H9 (cell line): ENCODE measurements at regions not wholly inside any gene's neighbourhood (a gene's known extent, or its start where the extent isn't known, plus 50 kb on each side); places are given as distances from the start of the nearest gene placed in this dataset.

ENCODE experiments used
- DNase-seq: peaks from one replicate; pipeline ENCODE4 v3.0.0-alpha.2; 2017
- H2AFZ ChIP-seq: one replicate; pipeline ENCODE4 v1.6.1; 2013; ENCODE audit warnings: mild to moderate bottlenecking, low read length, control low read depth, moderate library complexity
- H2AK5ac ChIP-seq: 2 replicates; pipeline ENCODE4 v1.6.1; 2013; ENCODE audit warnings: low read length, control low read depth, mixed read lengths; ENCODE audit not compliant: insufficient read length
- H2BK120ac ChIP-seq: one replicate; pipeline ENCODE4 v1.6.1; 2013; ENCODE audit warnings: low read depth, mild to moderate bottlenecking, low read length, control low read depth, inconsistent platforms; ENCODE audit not compliant: poor library complexity, severe bottlenecking
- H2BK12ac ChIP-seq: 2 replicates; pipeline ENCODE4 v1.6.1; 2013; ENCODE audit warnings: low read length, control low read depth, mixed read lengths, low read depth; ENCODE audit not compliant: insufficient read length
- H2BK15ac ChIP-seq: 2 replicates; pipeline ENCODE4 v1.6.1; 2013; ENCODE audit warnings: low read depth, low read length, control low read depth
- H2BK20ac ChIP-seq: one replicate; pipeline ENCODE4 v1.6.1; 2013; ENCODE audit warnings: low read depth, mild to moderate bottlenecking, low read length, control low read depth, inconsistent platforms; ENCODE audit not compliant: poor library complexity, severe bottlenecking
- H2BK5ac ChIP-seq: 2 replicates; pipeline ENCODE4 v1.6.1; 2013; ENCODE audit warnings: low read length, control low read depth, mixed read lengths; ENCODE audit not compliant: insufficient read length
- H3K14ac ChIP-seq: 2 replicates; pipeline ENCODE4 v1.6.1; 2013; ENCODE audit warnings: low read length, control low read depth; ENCODE audit not compliant: insufficient read depth
- H3K18ac ChIP-seq: 2 replicates; pipeline ENCODE4 v1.6.1; 2013; ENCODE audit warnings: low read depth, mild to moderate bottlenecking, mixed read lengths, low read length, control low read depth; ENCODE audit not compliant: insufficient read length
- H3K23ac ChIP-seq: 2 replicates; pipeline ENCODE4 v1.6.1; 2013; ENCODE audit warnings: low read length, control low read depth, mixed read lengths, low read depth; ENCODE audit not compliant: insufficient read length
- H3K23me2 ChIP-seq: 2 replicates; pipeline ENCODE4 v1.6.1; 2013; ENCODE audit warnings: low read depth, mild to moderate bottlenecking, mixed read lengths, low read length, control low read depth; ENCODE audit not compliant: insufficient read length, poor library complexity, severe bottlenecking
- H3K27ac ChIP-seq: 2 replicates; pipeline ENCODE4 v1.5.1; 2013; ENCODE audit warnings: low read length, control low read depth, mixed read lengths, low read depth; ENCODE audit not compliant: insufficient read length
- H3K27me3 ChIP-seq: 2 replicates; pipeline ENCODE4 v1.6.1; 2013; ENCODE audit warnings: low read length, control low read depth, inconsistent platforms; ENCODE audit not compliant: insufficient read depth
- H3K4ac ChIP-seq: 2 replicates; pipeline ENCODE4 v1.6.1; 2013; ENCODE audit warnings: low read depth, mild to moderate bottlenecking, control low read depth, inconsistent platforms, low read length, moderate library complexity
- H3K4me1 ChIP-seq: 2 replicates; pipeline ENCODE4 v1.6.1; 2013; ENCODE audit warnings: low read length, control low read depth, inconsistent platforms; ENCODE audit not compliant: insufficient read depth
- H3K4me2 ChIP-seq: 2 replicates; pipeline ENCODE4 v1.6.1; 2013; ENCODE audit warnings: low read length, control low read depth, mixed read lengths; ENCODE audit not compliant: insufficient read length, insufficient read depth
- H3K56ac ChIP-seq: 2 replicates; pipeline ENCODE4 v1.6.1; 2013; ENCODE audit warnings: low read depth, mild to moderate bottlenecking, mixed read lengths, low read length, control low read depth; ENCODE audit not compliant: insufficient read length
- H3K79me1 ChIP-seq: 2 replicates; pipeline ENCODE4 v1.6.1; 2013; ENCODE audit warnings: low read depth, mild to moderate bottlenecking, moderate library complexity, low read length, control low read depth, inconsistent platforms; ENCODE audit not compliant: insufficient read depth, poor library complexity, severe bottlenecking
- H3K79me2 ChIP-seq: 2 replicates; pipeline ENCODE4 v1.6.1; 2013; ENCODE audit warnings: low read length, control low read depth, inconsistent platforms; ENCODE audit not compliant: insufficient read depth
- H3K9ac ChIP-seq: 2 replicates; pipeline ENCODE4 v1.6.1; 2013; ENCODE audit warnings: low read length, control low read depth, mixed read lengths; ENCODE audit not compliant: insufficient read length; ENCODE audit errors: extremely low read depth
- H3K9me3 ChIP-seq: one replicate; pipeline ENCODE4 v1.6.1; 2013; ENCODE audit warnings: low read depth, low read length, inconsistent platforms; ENCODE audit not compliant: control insufficient read depth
- H3T11ph ChIP-seq: one replicate; pipeline ENCODE4 v1.6.1; 2013; ENCODE audit warnings: mild to moderate bottlenecking, low read length, control low read depth, inconsistent platforms
- H4K20me1 ChIP-seq: one replicate; pipeline ENCODE4 v1.6.1; 2013; ENCODE audit not compliant: control insufficient read depth, insufficient read length, insufficient read depth
- H4K5ac ChIP-seq: 2 replicates; pipeline ENCODE4 v1.6.1; 2013; ENCODE audit warnings: low read depth, mild to moderate bottlenecking, mixed read lengths, low read length, control low read depth; ENCODE audit not compliant: insufficient read length
- H4K8ac ChIP-seq: replicated peaks from 2 replicates; pipeline ENCODE4 v1.6.1; 2013; ENCODE audit warnings: low read length, control low read depth, mixed read lengths, low read depth; ENCODE audit not compliant: insufficient read length
- H4K91ac ChIP-seq: 2 replicates; pipeline ENCODE4 v1.6.1; 2013; ENCODE audit warnings: low read depth, mild to moderate bottlenecking, moderate library complexity, mixed read lengths, low read length, control low read depth; ENCODE audit not compliant: insufficient read length
- H3K27ac Mint-ChIP-seq, 3 experiments: 2 replicates in 2 of 3; 3 replicates in 1 of 3; pipeline ENCODE4 v1.8.0; 2020 to 2021; ENCODE audit warnings: mixed read lengths in 3 of 3, mild to moderate bottlenecking in 1 of 3, moderate library complexity in 1 of 3
- H3K27me3 Mint-ChIP-seq: 2 replicates; pipeline ENCODE4 v1.8.0; 2021; ENCODE audit warnings: low read depth, mild to moderate bottlenecking, moderate library complexity, mixed read lengths
- H3K36me3 Mint-ChIP-seq, 3 experiments: 2 replicates in 2 of 3; 3 replicates in 1 of 3; pipeline ENCODE4 v1.8.0; 2020 to 2021; ENCODE audit warnings: low read depth in 3 of 3, mixed read lengths in 3 of 3; ENCODE audit not compliant: insufficient read depth in 1 of 3
- H3K4me1 Mint-ChIP-seq, 2 experiments: 2 replicates each; pipeline ENCODE4 v1.8.0; 2020; ENCODE audit warnings: mixed read lengths in 2 of 2
- H3K4me3 Mint-ChIP-seq, 2 experiments: 2 replicates in 1 of 2; 3 replicates in 1 of 2; pipeline ENCODE4 v1.8.0; 2020 to 2021; ENCODE audit warnings: mild to moderate bottlenecking in 2 of 2, mixed read lengths in 2 of 2, moderate library complexity in 1 of 2
- H3K9me3 Mint-ChIP-seq, 2 experiments: 2 replicates in 1 of 2; 3 replicates in 1 of 2; pipeline ENCODE4 v1.8.0; 2020; ENCODE audit warnings: mild to moderate bottlenecking in 2 of 2, mixed read lengths in 2 of 2, moderate library complexity in 1 of 2
- WGBS: extraction: QIAGEN DNeasy Blood & Tissue Kit; methylation state at CpG from one replicate; pipeline ENCODE4 v1.1.7; 2013; ENCODE audit warnings: missing lambda C conversion rate, low lambda C conversion rate, mixed read lengths; ENCODE audit not compliant: insufficient read length; ENCODE audit errors: extremely low coverage; 5-methylcytosine and 5-hydroxymethylcytosine counted together
- TF ChIP-seq, protein P1 (sequence below): fragments of 200-600 bp; sonication (generic); conservative IDR thresholded peaks from 3 replicates; pipeline ENCODE4 v1.8.0; 2021; ENCODE audit warnings: antibody characterized with exemption, mild to moderate bottlenecking

DNA sequence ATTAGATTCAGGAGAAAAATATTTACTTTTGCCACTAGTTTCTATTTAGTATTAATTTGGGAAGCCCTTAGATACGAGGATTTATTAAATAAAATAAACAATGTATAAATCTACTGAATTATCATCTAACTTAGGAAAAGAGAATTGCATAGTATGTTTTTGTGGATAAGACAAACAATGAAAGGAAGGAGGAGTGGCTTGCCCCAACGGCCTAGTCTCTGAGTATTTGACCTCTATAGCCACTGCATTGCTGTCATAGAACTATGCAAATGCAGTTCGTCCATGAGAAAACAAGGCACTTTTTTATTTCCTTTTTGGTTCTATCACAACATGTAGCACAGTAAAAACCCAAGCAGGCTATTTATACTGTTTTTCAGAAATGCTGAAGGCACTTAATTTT is 321.2 kb upstream of the CCNH start:
- H2AK5ac ChIP-seq, result no peak overlapping the region
- no peak overlapping the region for H3K4me3 Mint-ChIP-seq
- no peak overlapping the region for H2BK12ac ChIP-seq
- H3K4me1 ChIP-seq, result peaks cover 5% of the 10 kb centered on the region
- H3K9ac ChIP-seq, result no peak overlapping the region
- no peaks in the 10 kb centered on the region for H4K20me1 ChIP-seq
- H4K8ac ChIP-seq, result no peak overlapping the region
- H3K27me3 ChIP-seq, result no peaks in the 10 kb centered on the region
- H3K4ac ChIP-seq, result no peak overlapping the region
- no peak for DNase-seq
- H3K36me3 Mint-ChIP-seq, result no peaks in the 10 kb centered on the region
- H3K18ac ChIP-seq, result no peak overlapping the region
- no peak overlapping the region for H3T11ph ChIP-seq
- H2BK5ac ChIP-seq, result no peak overlapping the region
- no peak overlapping the region for H3K23ac ChIP-seq
- no peak overlapping the region for H3K4me2 ChIP-seq
- no peak overlapping the region for H2BK15ac ChIP-seq
- H3K79me2 ChIP-seq, result no peaks in the 10 kb centered on the region
- H3K27ac ChIP-seq, result no peak overlapping the region
- no CpG with 5 or more reads among the region's 3 CpGs for WGBS
- TF ChIP-seq, protein P1, sequence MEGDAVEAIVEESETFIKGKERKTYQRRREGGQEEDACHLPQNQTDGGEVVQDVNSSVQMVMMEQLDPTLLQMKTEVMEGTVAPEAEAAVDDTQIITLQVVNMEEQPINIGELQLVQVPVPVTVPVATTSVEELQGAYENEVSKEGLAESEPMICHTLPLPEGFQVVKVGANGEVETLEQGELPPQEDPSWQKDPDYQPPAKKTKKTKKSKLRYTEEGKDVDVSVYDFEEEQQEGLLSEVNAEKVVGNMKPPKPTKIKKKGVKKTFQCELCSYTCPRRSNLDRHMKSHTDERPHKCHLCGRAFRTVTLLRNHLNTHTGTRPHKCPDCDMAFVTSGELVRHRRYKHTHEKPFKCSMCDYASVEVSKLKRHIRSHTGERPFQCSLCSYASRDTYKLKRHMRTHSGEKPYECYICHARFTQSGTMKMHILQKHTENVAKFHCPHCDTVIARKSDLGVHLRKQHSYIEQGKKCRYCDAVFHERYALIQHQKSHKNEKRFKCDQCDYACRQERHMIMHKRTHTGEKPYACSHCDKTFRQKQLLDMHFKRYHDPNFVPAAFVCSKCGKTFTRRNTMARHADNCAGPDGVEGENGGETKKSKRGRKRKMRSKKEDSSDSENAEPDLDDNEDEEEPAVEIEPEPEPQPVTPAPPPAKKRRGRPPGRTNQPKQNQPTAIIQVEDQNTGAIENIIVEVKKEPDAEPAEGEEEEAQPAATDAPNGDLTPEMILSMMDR, result no peak
- H4K91ac ChIP-seq, result no peak overlapping the region
- no peak overlapping the region for H3K56ac ChIP-seq
- H3K4me1 Mint-ChIP-seq, result peaks cover 8 to 14% of the 10 kb centered on the region in 2 experiments
- no peak overlapping the region for H2AFZ ChIP-seq
- H3K79me1 ChIP-seq, result no peaks in the 10 kb centered on the region
- no peak overlapping the region for H3K14ac ChIP-seq
- H3K9me3 Mint-ChIP-seq, result no peaks in the 10 kb centered on the region
- no peaks in the 10 kb centered on the region for H3K9me3 ChIP-seq
- H3K23me2 ChIP-seq, result no peaks in the 10 kb centered on the region
- no peak overlapping the region for H2BK20ac ChIP-seq
- H4K5ac ChIP-seq, result no peak overlapping the region
- H3K27me3 Mint-ChIP-seq, result no peaks in the 10 kb centered on the region
- H3K27ac Mint-ChIP-seq, result no peak overlapping the region
- no peak overlapping the region for H2BK120ac ChIP-seq
